HEK293 (cell line): ENCODE measurements at regions not wholly inside any gene's neighbourhood (a gene's known extent, or its start where the extent isn't known, plus 50 kb on each side); places are given as distances from the start of the nearest gene placed in this dataset.

Source experiments
- CTCF ChIA-PET: fragments of 350-600 bp; formaldehyde crosslinking; extraction: SDS; loops from one replicate; lab custom pipeline; 2021; ENCODE audit warnings: antibody characterized with exemption; lab: Yijun Ruan, JAX
- POLR2A ChIA-PET: fragments of 300-600 bp; formaldehyde crosslinking; extraction: SDS; loops from one replicate; lab custom pipeline; 2020; ENCODE audit warnings: antibody characterized with exemption, inconsistent platforms; lab: Yijun Ruan, JAX
- H3K27ac ChIP-seq: fragments of 200-500 bp; sonication (Bioruptor generic); 2 replicates; pipeline ENCODE4 v1.5.1; 2014; ENCODE audit warnings: low read depth, low read length, control low read depth, inconsistent platforms; ENCODE audit errors: extremely low read depth
- H3K36me3 ChIP-seq, 2 experiments: fragments of 200-500 bp in 1 of 2; sonication (Bioruptor generic) in 1 of 2; 1 replicate in 1 of 2; 2 replicates in 1 of 2; pipeline ENCODE4 v1.5.1; 2014 to 2017; ENCODE audit warnings: inconsistent platforms in 2 of 2, low read length in 2 of 2; ENCODE audit not compliant: control insufficient read depth in 2 of 2, insufficient read depth in 1 of 2
- H3K4me1 ChIP-seq: fragments of 200-500 bp; sonication (Bioruptor generic); 2 replicates; pipeline ENCODE4 v1.5.1; 2014; ENCODE audit warnings: mild to moderate bottlenecking, low read length, inconsistent platforms; ENCODE audit not compliant: control insufficient read depth, insufficient read depth
- H3K4me3 ChIP-seq: 2 replicates; pipeline ENCODE4 v1.5.1; 2011; ENCODE audit warnings: low read depth, mild to moderate bottlenecking, control low read depth, low read length, moderate library complexity
- H3K9me3 ChIP-seq: fragments of 200-500 bp; sonication (Bioruptor generic); 2 replicates; pipeline ENCODE4 v1.5.1; 2014; ENCODE audit warnings: low read depth, low read length, inconsistent platforms; ENCODE audit not compliant: control insufficient read depth, insufficient read depth
- GLI2 ChIP-seq: fragments of 450-650 bp; formaldehyde crosslinking; IDR thresholded peaks from 2 replicates; pipeline ENCODE4; 2017; ENCODE audit warnings: missing biosample characterization, missing genetic modification characterization, low read depth, borderline replicate concordance
- GLI4 ChIP-seq: fragments of 450-650 bp; formaldehyde crosslinking; IDR thresholded peaks from 2 replicates; pipeline ENCODE4 v1.5.1; 2016; ENCODE audit warnings: missing biosample characterization, missing genetic modification characterization
- GLIS2 ChIP-seq: fragments of 450-650 bp; formaldehyde crosslinking; IDR thresholded peaks from 2 replicates; pipeline ENCODE4 v1.5.1; 2016; ENCODE audit warnings: missing biosample characterization, missing genetic modification characterization
- HOXD13 ChIP-seq: sonication (generic); formaldehyde crosslinking; IDR thresholded peaks from 2 replicates; pipeline ENCODE4 v1.8.0; 2022; ENCODE audit warnings: missing genetic modification reagents, borderline replicate concordance
- PRDM10 ChIP-seq: fragments of 450-650 bp; formaldehyde crosslinking; IDR thresholded peaks from 2 replicates; pipeline ENCODE4 v1.5.1; 2016; ENCODE audit warnings: missing biosample characterization, missing genetic modification characterization
- SP7 ChIP-seq: fragments of 450-650 bp; formaldehyde crosslinking; IDR thresholded peaks from 2 replicates; pipeline ENCODE4 v1.5.1; 2016; ENCODE audit warnings: missing biosample characterization, missing genetic modification characterization
- ZBTB20 ChIP-seq: fragments of 450-650 bp; formaldehyde crosslinking; IDR thresholded peaks from 2 replicates; pipeline ENCODE4 v1.5.1; 2016; ENCODE audit warnings: missing biosample characterization, missing genetic modification characterization
- ZBTB8A ChIP-seq: fragments of 450-650 bp; formaldehyde crosslinking; IDR thresholded peaks from 2 replicates; pipeline ENCODE4 v1.5.1; 2016; ENCODE audit warnings: missing biosample characterization, missing genetic modification characterization
- ZNF112 ChIP-seq: fragments of 450-650 bp; formaldehyde crosslinking; IDR thresholded peaks from 2 replicates; pipeline ENCODE4 v1.5.0; 2017; ENCODE audit warnings: missing biosample characterization, missing genetic modification characterization
- ZNF133 ChIP-seq: fragments of 450-650 bp; formaldehyde crosslinking; IDR thresholded peaks from 2 replicates; pipeline ENCODE4 v1.5.1; 2016; ENCODE audit warnings: missing biosample characterization, missing genetic modification characterization
- ZNF138 ChIP-seq: fragments of 450-650 bp; formaldehyde crosslinking; IDR thresholded peaks from 2 replicates; pipeline ENCODE4 v1.5.1; 2016; ENCODE audit warnings: missing biosample characterization, missing genetic modification characterization, borderline replicate concordance
- ZNF146 ChIP-seq: fragments of 450-650 bp; formaldehyde crosslinking; IDR thresholded peaks from 2 replicates; pipeline ENCODE4 v1.5.1; 2016; ENCODE audit warnings: missing biosample characterization, missing genetic modification characterization
- ZNF19 ChIP-seq: fragments of 450-650 bp; formaldehyde crosslinking; IDR thresholded peaks from 2 replicates; pipeline ENCODE4; 2016; ENCODE audit warnings: missing biosample characterization, missing genetic modification characterization, low read depth
- ZNF202 ChIP-seq: fragments of 450-650 bp; formaldehyde crosslinking; IDR thresholded peaks from 2 replicates; pipeline ENCODE4 v1.5.1; 2016; ENCODE audit warnings: missing biosample characterization, missing genetic modification characterization, borderline replicate concordance
- ZNF214 ChIP-seq: fragments of 450-650 bp; formaldehyde crosslinking; IDR thresholded peaks from 2 replicates; pipeline ENCODE4 v1.5.1; 2017; ENCODE audit warnings: missing biosample characterization, mild to moderate bottlenecking, missing genetic modification characterization, borderline replicate concordance
- ZNF292 ChIP-seq: fragments of 450-650 bp; formaldehyde crosslinking; IDR thresholded peaks from 2 replicates; pipeline ENCODE4 v1.5.1; 2016; ENCODE audit warnings: low read depth, missing biosample characterization, missing genetic modification characterization, borderline replicate concordance
- ZNF311 ChIP-seq: fragments of 450-650 bp; formaldehyde crosslinking; IDR thresholded peaks from 2 replicates; pipeline ENCODE4 v1.5.1; 2017; ENCODE audit warnings: missing biosample characterization, missing genetic modification characterization, borderline replicate concordance
- ZNF510 ChIP-seq: fragments of 450-650 bp; formaldehyde crosslinking; IDR thresholded peaks from 2 replicates; pipeline ENCODE4 v1.5.1; 2018; ENCODE audit warnings: mild to moderate bottlenecking, missing genetic modification characterization, missing biosample characterization; ENCODE audit not compliant: insufficient replicate concordance
- ZNF514 ChIP-seq: fragments of 450-650 bp; formaldehyde crosslinking; IDR thresholded peaks from 2 replicates; pipeline ENCODE4 v1.5.1; 2016; ENCODE audit warnings: missing biosample characterization, missing genetic modification characterization
- ZNF548 ChIP-seq: fragments of 450-650 bp; formaldehyde crosslinking; IDR thresholded peaks from 2 replicates; pipeline ENCODE4 v1.5.1; 2016; ENCODE audit warnings: missing biosample characterization, missing genetic modification characterization
- ZNF692 ChIP-seq: fragments of 450-650 bp; formaldehyde crosslinking; IDR thresholded peaks from 2 replicates; pipeline ENCODE4 v1.5.1; 2016; ENCODE audit warnings: missing biosample characterization, missing genetic modification characterization
- ZNF747 ChIP-seq: fragments of 450-650 bp; formaldehyde crosslinking; IDR thresholded peaks from 2 replicates; pipeline ENCODE4 v1.5.1; 2016; ENCODE audit warnings: missing biosample characterization, missing genetic modification characterization
- ZNF76 ChIP-seq: fragments of 450-650 bp; formaldehyde crosslinking; IDR thresholded peaks from 2 replicates; pipeline ENCODE4; 2016; ENCODE audit warnings: low read depth, missing biosample characterization, missing genetic modification characterization, borderline replicate concordance
- ZNF768 ChIP-seq: fragments of 450-650 bp; formaldehyde crosslinking; IDR thresholded peaks from 2 replicates; pipeline ENCODE4 v1.5.1; 2018; ENCODE audit warnings: missing biosample characterization, mild to moderate bottlenecking, missing genetic modification characterization
- ZSCAN30 ChIP-seq: fragments of 450-650 bp; IDR thresholded peaks from 2 replicates; pipeline ENCODE4 v1.5.1; 2018; ENCODE audit warnings: missing biosample characterization, mild to moderate bottlenecking, missing genetic modification characterization, moderate library complexity
- TF ChIP-seq, protein P1 (sequence below): fragments of 450-650 bp; formaldehyde crosslinking; IDR thresholded peaks from 2 replicates; pipeline ENCODE4 v1.5.1; 2016; ENCODE audit warnings: missing biosample characterization, missing genetic modification characterization
- TF ChIP-seq, protein P2 (sequence below): fragments of 450-650 bp; formaldehyde crosslinking; optimal IDR thresholded peaks from 2 replicates; pipeline ENCODE3; 2016; ENCODE audit warnings: missing biosample characterization, mild to moderate bottlenecking, missing genetic modification characterization
- TF ChIP-seq, protein P3 (sequence below): fragments of 450-650 bp; formaldehyde crosslinking; IDR thresholded peaks from 2 replicates; pipeline ENCODE4 v1.5.1; 2016; ENCODE audit warnings: missing biosample characterization, missing genetic modification characterization

- TF ChIP-seq ZNF768 (no peak), ZNF76 (tag by site-specific recombination) (no peak), ZNF692 (tag by site-specific recombination) (no peak), ZNF146 (tag by site-specific recombination) (no peak), GLI2 (tag by site-specific recombination) (no peak), GLI4 (tag by site-specific recombination) (no peak), ZBTB20 (no peak), ZNF19 (no peak), ZNF214 (no peak), ZNF202 (tag by site-specific recombination) (no peak), ZSCAN30 (tag by site-specific recombination) (no peak)
- TF ChIP-seq, protein P1, sequence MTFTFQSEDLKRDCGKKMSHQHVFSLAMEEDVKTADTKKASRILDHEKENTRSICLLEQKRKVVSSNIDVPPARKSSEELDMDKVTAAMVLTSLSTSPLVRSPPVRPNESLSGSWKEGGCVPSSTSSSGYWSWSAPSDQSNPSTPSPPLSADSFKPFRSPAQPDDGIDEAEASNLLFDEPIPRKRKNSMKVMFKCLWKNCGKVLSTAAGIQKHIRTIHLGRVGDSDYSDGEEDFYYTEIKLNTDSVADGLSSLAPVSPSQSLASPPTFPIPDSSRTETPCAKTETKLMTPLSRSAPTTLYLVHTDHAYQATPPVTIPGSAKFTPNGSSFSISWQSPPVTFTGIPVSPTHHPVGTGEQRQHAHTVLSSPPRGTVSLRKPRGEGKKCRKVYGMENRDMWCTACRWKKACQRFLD: no peak
- TF ChIP-seq, protein P2, sequence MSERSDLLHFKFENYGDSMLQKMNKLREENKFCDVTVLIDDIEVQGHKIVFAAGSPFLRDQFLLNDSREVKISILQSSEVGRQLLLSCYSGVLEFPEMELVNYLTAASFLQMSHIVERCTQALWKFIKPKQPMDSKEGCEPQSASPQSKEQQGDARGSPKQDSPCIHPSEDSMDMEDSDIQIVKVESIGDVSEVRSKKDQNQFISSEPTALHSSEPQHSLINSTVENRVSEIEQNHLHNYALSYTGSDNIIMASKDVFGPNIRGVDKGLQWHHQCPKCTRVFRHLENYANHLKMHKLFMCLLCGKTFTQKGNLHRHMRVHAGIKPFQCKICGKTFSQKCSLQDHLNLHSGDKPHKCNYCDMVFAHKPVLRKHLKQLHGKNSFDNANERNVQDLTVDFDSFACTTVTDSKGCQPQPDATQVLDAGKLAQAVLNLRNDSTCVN: no peak
Observed at GRCh38 chr5:30687461-30687860, 506.0 kb upstream of the CDH6 start (continued).

- no peaks in the 10 kb centered on the region for H3K9me3 ChIP-seq
- no peak overlapping the region for H3K27ac ChIP-seq
- CTCF ChIA-PET: no interaction called here
- no peaks in the 10 kb centered on the region for H3K36me3 ChIP-seq
- no peak overlapping the region for H3K4me3 ChIP-seq
- no peaks in the 10 kb centered on the region for H3K4me1 ChIP-seq
- POLR2A ChIA-PET: no interaction called here
- TF ChIP-seq, protein P3, sequence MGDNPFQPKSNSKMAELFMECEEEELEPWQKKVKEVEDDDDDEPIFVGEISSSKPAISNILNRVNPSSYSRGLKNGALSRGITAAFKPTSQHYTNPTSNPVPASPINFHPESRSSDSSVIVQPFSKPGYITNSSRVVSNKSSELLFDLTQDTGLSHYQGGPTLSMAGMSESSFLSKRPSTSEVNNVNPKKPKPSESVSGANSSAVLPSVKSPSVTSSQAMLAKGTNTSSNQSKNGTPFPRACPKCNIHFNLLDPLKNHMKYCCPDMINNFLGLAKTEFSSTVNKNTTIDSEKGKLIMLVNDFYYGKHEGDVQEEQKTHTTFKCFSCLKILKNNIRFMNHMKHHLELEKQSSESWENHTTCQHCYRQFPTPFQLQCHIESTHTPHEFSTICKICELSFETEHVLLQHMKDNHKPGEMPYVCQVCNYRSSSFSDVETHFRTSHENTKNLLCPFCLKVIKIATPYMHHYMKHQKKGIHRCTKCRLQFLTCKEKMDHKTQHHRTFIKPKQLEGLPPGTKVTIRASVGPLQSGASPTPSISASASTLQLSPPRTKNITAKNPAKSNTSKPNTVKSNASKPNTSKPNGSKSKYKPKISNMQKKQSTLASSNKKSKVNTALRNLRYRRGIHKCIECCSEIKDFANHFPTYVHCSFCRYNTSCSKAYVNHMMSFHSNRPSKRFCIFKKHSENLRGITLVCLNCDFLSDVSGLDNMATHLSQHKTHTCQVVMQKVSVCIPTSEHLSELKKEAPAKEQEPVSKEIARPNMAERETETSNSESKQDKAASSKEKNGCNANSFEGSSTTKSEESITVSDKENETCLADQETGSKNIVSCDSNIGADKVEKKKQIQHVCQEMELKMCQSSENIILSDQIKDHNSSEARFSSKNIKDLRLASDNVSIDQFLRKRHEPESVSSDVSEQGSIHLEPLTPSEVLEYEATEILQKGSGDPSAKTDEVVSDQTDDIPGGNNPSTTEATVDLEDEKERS: no peak
- TF ChIP-seq ZNF514 (no peak), SP7 (tag by site-specific recombination) (no peak), ZNF510 (tag by site-specific recombination) (no peak), ZBTB8A (tag by site-specific recombination) (no peak), ZNF747 (no peak), ZNF133 (tag by site-specific recombination) (no peak), ZNF112 (no peak), HOXD13 (CRISPR knock-in tag) (no peak), ZNF292 (tag by site-specific recombination) (no peak), ZNF311 (tag by site-specific recombination) (no peak), GLIS2 (tag by site-specific recombination) (no peak), ZNF548 (tag by site-specific recombination) (no peak), PRDM10 (no peak), ZNF138 (tag by site-specific recombination) (no peak)
- TF ChIP-seq, protein P1: no peak
Observed at GRCh38 chr5:30686530-30686929, 507.0 kb upstream of the CDH6 start.
